ENCODE measurements at regions not wholly inside any gene's neighbourhood (a gene's known extent, or its start where the extent isn't known, plus 50 kb on each side); places are given as distances from the start of the nearest gene placed in this dataset.

DNA sequence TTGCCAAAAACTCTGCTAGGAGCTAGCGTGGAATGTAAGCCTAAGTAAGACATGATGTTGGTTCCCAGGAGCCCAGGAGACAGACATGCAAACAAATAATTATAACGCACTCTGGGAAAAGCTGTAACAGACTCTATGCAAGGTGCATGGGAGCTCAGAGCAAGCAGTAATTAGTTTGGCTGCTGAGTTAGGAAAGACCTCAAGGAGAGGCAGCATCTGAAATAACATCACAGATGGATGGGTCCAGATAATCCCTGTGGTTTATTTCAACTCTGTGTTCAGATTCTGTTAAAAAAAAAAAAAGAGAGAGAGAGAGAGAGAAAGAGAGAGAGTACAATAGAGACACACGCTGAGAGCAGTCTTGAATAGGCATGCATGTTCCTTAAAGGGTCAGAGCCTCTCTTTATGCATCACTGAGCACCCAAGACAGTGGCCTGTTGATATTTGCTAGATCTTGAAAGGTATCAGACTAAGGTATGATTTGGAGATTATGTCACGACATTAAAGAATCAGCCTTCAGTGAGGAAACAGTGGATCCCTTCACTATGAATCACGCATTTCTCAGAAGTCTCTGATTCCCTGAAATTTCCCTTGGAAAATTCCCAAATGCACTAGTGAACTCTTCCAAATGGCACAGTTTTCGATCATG is 124.4 kb upstream of the LIPC start:
- Mint-ChIP-seq H3K4me1 (ENCODE audit: low read depth) (peaks cover 6% of the 10 kb centered on the region), H3K4me3 (ENCODE audit: unreplicated experiment) (no peak overlapping the region), H3K9me3 (ENCODE audit: low read depth) (no peaks in the 10 kb centered on the region), H3K27me3 (ENCODE audit: low read depth) (no peaks in the 10 kb centered on the region), H3K27ac (ENCODE audit: unreplicated experiment) (no peak overlapping the region), H3K36me3 (ENCODE audit: low read depth) (no peaks in the 10 kb centered on the region)
- TF ChIP-seq, protein P1, sequence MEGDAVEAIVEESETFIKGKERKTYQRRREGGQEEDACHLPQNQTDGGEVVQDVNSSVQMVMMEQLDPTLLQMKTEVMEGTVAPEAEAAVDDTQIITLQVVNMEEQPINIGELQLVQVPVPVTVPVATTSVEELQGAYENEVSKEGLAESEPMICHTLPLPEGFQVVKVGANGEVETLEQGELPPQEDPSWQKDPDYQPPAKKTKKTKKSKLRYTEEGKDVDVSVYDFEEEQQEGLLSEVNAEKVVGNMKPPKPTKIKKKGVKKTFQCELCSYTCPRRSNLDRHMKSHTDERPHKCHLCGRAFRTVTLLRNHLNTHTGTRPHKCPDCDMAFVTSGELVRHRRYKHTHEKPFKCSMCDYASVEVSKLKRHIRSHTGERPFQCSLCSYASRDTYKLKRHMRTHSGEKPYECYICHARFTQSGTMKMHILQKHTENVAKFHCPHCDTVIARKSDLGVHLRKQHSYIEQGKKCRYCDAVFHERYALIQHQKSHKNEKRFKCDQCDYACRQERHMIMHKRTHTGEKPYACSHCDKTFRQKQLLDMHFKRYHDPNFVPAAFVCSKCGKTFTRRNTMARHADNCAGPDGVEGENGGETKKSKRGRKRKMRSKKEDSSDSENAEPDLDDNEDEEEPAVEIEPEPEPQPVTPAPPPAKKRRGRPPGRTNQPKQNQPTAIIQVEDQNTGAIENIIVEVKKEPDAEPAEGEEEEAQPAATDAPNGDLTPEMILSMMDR (IDR thresholded peaks at IDR 0.05): no peak
- DNase-seq (ENCODE audit: low spot score): no peak

DNA sequence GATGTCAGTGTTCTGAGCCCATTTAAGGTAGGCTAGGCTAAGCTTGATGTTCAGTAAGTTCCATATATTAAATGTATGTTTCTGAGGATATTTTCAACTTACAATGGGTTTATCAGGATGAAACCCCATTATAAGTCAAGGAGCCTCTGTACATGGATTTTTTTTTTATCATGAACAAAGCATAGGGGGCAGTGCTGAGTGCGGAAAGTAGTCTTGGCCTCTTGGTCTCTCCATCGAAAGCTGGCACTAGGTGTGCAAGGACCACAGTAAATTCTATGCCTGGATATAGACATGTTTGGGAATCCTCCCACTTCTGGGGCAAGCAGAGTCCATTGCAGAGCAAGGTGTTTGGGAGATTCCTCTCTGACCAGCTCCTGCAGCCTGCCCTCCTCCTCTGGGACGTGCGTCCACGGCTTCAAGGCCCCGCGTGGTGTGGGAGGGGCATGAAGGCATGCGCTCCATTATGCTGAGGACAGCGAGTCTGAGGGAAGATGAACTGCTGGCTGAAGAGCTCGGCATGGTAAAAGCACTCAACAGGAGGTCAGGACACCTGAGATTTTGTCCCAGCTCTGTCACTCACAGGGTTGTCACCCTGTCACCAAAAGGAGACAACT is 122.9 kb upstream of the LIPC start:
- peaks cover 6% of the 10 kb centered on the region for H3K4me1 Mint-ChIP-seq (ENCODE audit: low read depth)
- DNase-seq (ENCODE audit: low spot score): no peak
- H3K27me3 Mint-ChIP-seq (ENCODE audit: low read depth): no peaks in the 10 kb centered on the region
- H3K9me3 Mint-ChIP-seq (ENCODE audit: low read depth): no peaks in the 10 kb centered on the region
- no peak overlapping the region for H3K27ac Mint-ChIP-seq (ENCODE audit: unreplicated experiment)
- H3K4me3 Mint-ChIP-seq (ENCODE audit: unreplicated experiment): no peak overlapping the region
- no peaks in the 10 kb centered on the region for H3K36me3 Mint-ChIP-seq (ENCODE audit: low read depth)
- TF ChIP-seq, protein P1 (IDR thresholded peaks at IDR 0.05): peak; percentile 24

GRCh38 chr15:58309963-58310928 is 121.5 kb upstream of the LIPC start:
- peaks cover 6% of the 10 kb centered on the region for H3K4me1 Mint-ChIP-seq (ENCODE audit: low read depth)
- H3K27ac Mint-ChIP-seq (ENCODE audit: unreplicated experiment): no peak overlapping the region
- DNase-seq (ENCODE audit: low spot score): no peak
- TF ChIP-seq, protein P1 (IDR thresholded peaks at IDR 0.05): no peak
- H3K36me3 Mint-ChIP-seq (ENCODE audit: low read depth): no peaks in the 10 kb centered on the region
- H3K27me3 Mint-ChIP-seq (ENCODE audit: low read depth): no peaks in the 10 kb centered on the region
- H3K9me3 Mint-ChIP-seq (ENCODE audit: low read depth): no peaks in the 10 kb centered on the region
- no peak overlapping the region for H3K4me3 Mint-ChIP-seq (ENCODE audit: unreplicated experiment)

DNA sequence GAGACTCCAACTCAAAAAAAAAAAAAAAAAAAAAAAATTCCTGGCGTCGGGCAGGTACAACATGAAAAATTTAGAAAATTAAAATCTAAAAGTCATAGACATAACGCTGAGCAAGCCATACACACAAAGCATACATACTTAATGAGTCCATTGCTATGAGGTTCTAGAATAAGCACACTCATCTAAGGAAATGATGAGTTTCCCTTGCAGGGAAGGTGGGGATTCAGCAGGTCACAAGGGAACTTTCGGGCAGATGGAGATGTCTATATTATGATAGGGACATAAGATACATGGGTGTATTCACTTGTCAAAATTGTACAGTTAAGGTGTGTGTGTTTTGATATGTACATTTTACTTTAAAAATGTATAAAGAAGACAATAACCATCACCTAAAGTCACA is 120.2 kb upstream of the LIPC start:
- Mint-ChIP-seq H3K9me3 (ENCODE audit: low read depth) (no peaks in the 10 kb centered on the region), H3K36me3 (ENCODE audit: low read depth) (no peaks in the 10 kb centered on the region), H3K4me1 (ENCODE audit: low read depth) (peaks cover 6% of the 10 kb centered on the region), H3K4me3 (ENCODE audit: unreplicated experiment) (no peak overlapping the region), H3K27me3 (ENCODE audit: low read depth) (no peaks in the 10 kb centered on the region), H3K27ac (ENCODE audit: unreplicated experiment) (no peak overlapping the region)
- DNase-seq (ENCODE audit: low spot score): no peak
- TF ChIP-seq, protein P1 (IDR thresholded peaks at IDR 0.05): no peak

GRCh38 chr15:58312031-58312430 is 119.8 kb upstream of the LIPC start:
- H3K27ac Mint-ChIP-seq (ENCODE audit: unreplicated experiment): no peak overlapping the region
- TF ChIP-seq, protein P1 (IDR thresholded peaks at IDR 0.05): no peak
- H3K4me3 Mint-ChIP-seq (ENCODE audit: unreplicated experiment): no peak overlapping the region
- no peaks in the 10 kb centered on the region for H3K36me3 Mint-ChIP-seq (ENCODE audit: low read depth)
- no peaks in the 10 kb centered on the region for H3K27me3 Mint-ChIP-seq (ENCODE audit: low read depth)
- DNase-seq (ENCODE audit: low spot score): no peak
- peaks cover 3% of the 10 kb centered on the region for H3K9me3 Mint-ChIP-seq (ENCODE audit: low read depth)
- H3K4me1 Mint-ChIP-seq (ENCODE audit: low read depth): peaks cover 6% of the 10 kb centered on the region

Data from chondrocyte (in vitro differentiated cells).